HL-60 (cell line): ENCODE measurements at regions not wholly inside any gene's neighbourhood (a gene's known extent, or its start where the extent isn't known, plus 50 kb on each side); places are given as distances from the start of the nearest gene placed in this dataset.

Experiments used
- GABPA ChIP-seq: IDR thresholded peaks from 2 replicates; pipeline ENCODE4 v1.6.1; 2012; ENCODE audit warnings: low read depth
- TF ChIP-seq, protein P1 (sequence below): IDR thresholded peaks from one replicate; pipeline ENCODE4 v1.5.1; 2011; ENCODE audit warnings: low read length, control low read depth, inconsistent platforms; ENCODE audit not compliant: insufficient read depth
- TF ChIP-seq, protein P2 (sequence below): IDR thresholded peaks from 2 replicates; pipeline ENCODE4 v1.6.1; 2012; ENCODE audit warnings: low read depth; ENCODE audit not compliant: insufficient replicate concordance

DNA sequence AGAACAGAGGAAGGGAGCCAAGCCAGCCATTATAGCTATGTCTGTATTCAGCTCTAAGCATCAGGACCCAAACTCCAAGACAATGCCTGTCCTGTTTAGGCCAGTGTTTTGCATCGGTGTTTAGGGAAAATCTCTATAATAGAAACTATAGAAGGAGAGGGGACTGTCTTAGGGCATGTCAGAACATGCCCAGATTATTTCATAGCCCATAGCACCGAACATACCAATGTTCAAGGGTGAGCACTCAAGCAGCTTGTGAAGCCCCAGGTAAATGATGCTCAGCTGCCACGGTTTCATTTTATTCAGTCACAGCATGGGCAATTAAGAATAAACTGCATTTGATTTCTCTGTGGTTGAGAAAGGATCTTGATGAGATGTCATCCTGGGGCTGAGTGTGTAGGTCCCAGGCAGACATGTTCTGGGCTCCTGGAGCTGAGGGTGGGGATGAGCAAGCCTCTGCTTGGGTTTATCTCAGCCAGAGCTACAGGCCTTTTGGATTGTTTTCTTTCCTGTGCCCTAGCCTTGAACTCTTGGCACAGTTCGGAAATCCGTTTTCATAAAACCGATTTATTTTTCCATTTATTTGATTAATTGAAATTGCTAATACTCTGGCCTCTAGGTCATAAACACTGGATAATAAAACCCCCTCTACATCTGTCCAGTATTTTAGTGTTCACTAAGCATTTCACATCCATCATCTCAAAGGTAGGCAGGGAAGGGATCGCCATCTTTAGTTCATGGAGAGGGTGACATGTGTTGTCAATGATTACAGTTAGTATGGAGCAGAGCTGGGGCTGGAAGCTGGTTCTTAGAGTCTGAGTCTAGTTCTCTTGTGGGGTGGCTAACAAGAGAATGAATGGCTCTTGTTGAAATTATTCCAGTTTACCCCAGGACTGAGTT lies 290.7 kb upstream of the ASIC2 start:
- TF ChIP-seq, protein P1, sequence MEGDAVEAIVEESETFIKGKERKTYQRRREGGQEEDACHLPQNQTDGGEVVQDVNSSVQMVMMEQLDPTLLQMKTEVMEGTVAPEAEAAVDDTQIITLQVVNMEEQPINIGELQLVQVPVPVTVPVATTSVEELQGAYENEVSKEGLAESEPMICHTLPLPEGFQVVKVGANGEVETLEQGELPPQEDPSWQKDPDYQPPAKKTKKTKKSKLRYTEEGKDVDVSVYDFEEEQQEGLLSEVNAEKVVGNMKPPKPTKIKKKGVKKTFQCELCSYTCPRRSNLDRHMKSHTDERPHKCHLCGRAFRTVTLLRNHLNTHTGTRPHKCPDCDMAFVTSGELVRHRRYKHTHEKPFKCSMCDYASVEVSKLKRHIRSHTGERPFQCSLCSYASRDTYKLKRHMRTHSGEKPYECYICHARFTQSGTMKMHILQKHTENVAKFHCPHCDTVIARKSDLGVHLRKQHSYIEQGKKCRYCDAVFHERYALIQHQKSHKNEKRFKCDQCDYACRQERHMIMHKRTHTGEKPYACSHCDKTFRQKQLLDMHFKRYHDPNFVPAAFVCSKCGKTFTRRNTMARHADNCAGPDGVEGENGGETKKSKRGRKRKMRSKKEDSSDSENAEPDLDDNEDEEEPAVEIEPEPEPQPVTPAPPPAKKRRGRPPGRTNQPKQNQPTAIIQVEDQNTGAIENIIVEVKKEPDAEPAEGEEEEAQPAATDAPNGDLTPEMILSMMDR: no peak
- TF ChIP-seq GABPA: no peak
- TF ChIP-seq, protein P2, sequence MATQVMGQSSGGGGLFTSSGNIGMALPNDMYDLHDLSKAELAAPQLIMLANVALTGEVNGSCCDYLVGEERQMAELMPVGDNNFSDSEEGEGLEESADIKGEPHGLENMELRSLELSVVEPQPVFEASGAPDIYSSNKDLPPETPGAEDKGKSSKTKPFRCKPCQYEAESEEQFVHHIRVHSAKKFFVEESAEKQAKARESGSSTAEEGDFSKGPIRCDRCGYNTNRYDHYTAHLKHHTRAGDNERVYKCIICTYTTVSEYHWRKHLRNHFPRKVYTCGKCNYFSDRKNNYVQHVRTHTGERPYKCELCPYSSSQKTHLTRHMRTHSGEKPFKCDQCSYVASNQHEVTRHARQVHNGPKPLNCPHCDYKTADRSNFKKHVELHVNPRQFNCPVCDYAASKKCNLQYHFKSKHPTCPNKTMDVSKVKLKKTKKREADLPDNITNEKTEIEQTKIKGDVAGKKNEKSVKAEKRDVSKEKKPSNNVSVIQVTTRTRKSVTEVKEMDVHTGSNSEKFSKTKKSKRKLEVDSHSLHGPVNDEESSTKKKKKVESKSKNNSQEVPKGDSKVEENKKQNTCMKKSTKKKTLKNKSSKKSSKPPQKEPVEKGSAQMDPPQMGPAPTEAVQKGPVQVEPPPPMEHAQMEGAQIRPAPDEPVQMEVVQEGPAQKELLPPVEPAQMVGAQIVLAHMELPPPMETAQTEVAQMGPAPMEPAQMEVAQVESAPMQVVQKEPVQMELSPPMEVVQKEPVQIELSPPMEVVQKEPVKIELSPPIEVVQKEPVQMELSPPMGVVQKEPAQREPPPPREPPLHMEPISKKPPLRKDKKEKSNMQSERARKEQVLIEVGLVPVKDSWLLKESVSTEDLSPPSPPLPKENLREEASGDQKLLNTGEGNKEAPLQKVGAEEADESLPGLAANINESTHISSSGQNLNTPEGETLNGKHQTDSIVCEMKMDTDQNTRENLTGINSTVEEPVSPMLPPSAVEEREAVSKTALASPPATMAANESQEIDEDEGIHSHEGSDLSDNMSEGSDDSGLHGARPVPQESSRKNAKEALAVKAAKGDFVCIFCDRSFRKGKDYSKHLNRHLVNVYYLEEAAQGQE: no peak
